ENCODE measurements at regions not wholly inside any gene's neighbourhood (a gene's known extent, or its start where the extent isn't known, plus 50 kb on each side); places are given as distances from the start of the nearest gene placed in this dataset.

- no peak for DNase-seq (ENCODE audit: low read depth)
Observed at GRCh38 chr10:123409426-123409825, 255.2 kb downstream of the BUB3 start.

GRCh38 chr10:123409884-123410283 is 255.7 kb downstream of the BUB3 start:
- no peak for DNase-seq (ENCODE audit: low read depth)

- no peak for DNase-seq (ENCODE audit: low read depth)
Observed at GRCh38 chr10:123413353-123413752, 252.8 kb upstream of the GPR26 start.

DNA sequence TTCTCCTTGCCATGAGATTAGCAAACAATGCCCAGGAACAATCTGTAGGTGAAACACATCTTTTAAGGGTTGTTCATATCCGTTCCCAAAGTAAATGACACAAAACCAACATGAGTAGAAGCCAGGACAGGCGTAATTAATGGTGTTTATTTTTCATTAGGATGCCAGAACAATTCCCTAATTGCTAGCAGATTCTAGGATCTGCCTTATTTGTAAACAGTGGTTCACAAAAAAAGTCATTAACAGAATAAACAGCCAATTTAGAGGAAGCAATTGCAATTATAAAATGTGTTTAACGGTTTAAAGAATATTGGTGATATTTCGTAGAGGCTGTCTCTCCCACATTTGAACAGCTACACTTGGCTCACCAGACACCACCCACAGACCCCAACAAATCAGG is 250.6 kb upstream of the GPR26 start:
- no peak for DNase-seq (ENCODE audit: low read depth)

DNA sequence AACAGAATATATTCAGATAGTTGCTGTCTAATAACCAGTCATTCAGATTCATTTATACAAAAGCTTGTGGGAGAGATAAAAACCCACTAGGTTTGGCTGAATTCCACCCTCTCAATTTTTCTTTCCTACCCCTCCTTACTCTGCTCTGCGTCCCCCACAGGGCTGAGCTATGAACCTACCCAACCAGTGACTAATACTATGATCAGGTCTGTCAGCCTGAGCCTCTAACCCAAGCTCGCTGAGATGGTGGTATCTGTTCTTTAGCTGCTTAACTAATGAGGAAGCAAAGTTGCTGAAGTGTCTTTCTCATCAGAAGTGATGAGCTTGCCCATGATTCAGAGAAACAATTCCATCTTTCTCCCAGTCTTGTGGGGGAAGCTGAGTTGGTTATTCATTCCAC is 248.7 kb upstream of the GPR26 start:
- DNase-seq (ENCODE audit: low read depth): no peak

DNA sequence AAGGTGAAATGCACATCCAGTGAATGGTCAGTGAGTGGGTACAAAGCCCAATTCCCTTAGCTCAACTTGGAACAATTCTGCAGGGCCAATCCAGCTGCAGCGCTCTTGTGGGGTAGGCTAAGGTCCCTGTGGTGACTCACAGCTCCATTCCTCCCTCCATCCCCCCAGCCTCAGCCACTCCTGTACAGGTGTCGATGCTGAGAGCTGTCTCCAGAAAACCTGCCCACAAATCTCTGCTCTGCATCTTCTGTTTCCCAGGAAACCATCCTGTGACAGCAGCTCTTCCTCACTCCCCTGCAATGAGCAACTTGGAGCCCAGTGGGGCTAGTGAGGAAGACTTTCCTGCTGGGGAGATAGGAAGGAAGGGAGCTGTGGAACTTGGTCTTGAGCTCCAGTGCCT is 244.7 kb upstream of the GPR26 start:
- DNase-seq (ENCODE audit: low read depth): no peak

DNA sequence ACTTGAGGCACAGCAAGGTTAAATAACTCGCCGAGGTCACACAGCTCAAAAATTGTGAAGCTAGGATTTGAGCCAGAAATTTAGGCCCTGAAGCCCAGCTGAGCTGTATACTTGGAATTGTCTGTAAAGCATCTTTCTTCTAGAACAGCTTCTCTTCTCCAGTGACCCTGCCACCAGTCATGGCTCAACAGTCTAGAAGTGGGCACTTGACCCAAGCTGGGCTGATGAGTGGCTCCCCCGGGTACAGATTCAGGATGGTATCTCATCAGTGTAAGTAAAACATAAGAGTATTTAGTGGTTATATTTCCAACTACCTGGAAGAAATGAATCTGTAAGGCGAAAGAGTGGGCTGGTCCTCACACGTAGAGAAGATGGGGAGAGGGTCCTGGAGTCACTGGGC is 243.9 kb upstream of the GPR26 start:
- DNase-seq (ENCODE audit: low read depth): no peak

DNA sequence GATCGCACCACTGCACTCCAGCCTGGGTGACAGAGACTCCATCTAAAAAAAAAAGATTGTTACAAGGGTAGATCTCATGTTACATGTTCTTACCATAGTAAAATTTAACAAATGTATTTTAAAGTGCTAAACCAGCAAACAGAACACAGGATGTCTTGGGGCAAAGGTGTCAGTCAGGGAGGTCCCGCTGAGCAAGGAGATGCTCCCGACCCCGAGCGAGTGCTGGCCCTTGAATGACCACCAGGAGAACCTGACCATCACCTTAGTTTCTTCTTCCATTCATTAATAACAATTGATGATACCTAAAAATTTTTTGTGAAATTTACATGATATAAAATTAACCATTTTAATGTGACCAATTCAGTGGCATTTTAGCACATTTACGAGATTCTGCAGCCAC is 241.6 kb upstream of the GPR26 start:
- no peak for DNase-seq (ENCODE audit: low read depth)

- DNase-seq (ENCODE audit: low read depth): no peak
Observed at GRCh38 chr10:123425680-123426079, 240.5 kb upstream of the GPR26 start.

DNA sequence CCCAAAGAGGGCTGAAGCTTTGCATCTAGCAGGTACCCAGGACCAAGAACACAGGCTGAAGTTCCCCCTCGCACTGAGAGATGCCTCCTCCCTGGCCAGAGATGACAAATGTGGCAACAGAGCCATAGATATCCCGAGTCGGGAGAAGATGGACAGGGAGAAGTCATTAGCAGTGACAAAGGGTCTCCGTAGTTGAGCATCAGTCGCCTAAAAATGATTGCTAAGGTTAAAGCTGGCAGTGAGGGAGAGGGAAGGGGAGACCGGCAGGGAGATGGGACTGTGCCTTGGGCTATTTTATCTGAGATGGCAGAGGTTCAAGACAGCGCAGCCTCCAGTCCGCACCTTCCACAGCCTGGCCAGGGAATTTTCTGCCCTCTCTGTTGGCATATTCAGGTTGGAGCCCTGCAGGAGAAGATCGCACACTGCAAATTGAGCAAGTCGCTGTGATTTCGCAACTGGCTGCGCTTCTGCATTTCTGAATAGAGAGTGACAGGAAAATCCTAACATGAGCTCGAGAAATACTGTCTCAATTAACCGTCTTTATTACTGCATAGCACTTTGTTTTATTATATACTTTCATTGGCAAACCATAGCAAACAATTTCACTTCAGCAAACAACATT is 238.9 kb upstream of the GPR26 start:
- no peak for DNase-seq (ENCODE audit: low read depth)

- no peak for DNase-seq (ENCODE audit: low read depth)
Observed at GRCh38 chr10:123428391-123428790, 237.8 kb upstream of the GPR26 start.

DNA sequence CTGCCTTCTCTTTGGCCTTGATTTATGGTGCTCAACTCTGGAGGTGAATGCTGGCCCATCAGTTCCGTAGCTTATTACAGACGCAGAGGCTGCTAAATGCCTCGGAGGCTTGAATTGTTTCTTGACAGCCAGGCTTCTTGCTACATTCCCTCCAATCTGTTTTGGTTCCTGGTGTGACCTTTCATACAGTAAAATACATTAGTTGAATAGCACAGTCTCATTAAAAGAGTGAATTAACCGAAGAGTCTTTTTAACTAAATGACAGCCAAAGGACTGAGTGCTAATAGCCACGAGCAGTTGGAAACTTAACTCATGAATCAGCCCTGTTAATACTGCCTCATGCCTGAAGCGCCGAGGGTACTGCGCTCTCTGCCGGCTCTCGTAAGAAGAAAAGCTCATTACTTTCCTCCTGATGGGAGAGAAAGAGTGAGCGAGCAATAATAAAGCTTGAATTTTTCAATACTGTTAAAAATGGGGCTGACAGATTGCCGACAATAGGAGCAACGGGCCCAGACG is 236.4 kb upstream of the GPR26 start:
- DNase-seq (ENCODE audit: low read depth): no peak

GRCh38 chr10:123433539-123433938 is 232.6 kb upstream of the GPR26 start:
- no peak for DNase-seq (ENCODE audit: low read depth)

- no peak for DNase-seq (ENCODE audit: low read depth)
Observed at GRCh38 chr10:123434435-123435039, 231.6 kb upstream of the GPR26 start.

DNA sequence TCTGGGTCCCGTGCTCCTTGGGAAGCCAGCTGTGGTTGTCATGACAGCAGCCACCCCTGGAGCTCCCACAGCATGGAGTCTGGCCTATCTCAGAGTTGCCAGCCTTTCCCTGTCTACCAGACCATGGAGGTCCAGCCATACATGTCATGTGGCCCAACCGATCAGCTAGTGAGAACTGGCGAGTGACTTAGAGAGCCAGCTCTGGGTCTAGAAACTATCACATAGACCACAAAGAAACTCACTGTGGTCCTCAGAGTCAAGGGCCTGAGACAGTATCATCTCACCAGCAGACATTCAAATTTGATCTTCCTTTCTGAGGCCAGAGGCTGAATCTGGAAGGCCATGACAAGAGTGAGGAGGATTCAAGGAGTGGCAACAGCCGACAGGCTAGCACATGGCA is 223.3 kb upstream of the GPR26 start:
- DNase-seq (ENCODE audit: low read depth): no peak

DNA sequence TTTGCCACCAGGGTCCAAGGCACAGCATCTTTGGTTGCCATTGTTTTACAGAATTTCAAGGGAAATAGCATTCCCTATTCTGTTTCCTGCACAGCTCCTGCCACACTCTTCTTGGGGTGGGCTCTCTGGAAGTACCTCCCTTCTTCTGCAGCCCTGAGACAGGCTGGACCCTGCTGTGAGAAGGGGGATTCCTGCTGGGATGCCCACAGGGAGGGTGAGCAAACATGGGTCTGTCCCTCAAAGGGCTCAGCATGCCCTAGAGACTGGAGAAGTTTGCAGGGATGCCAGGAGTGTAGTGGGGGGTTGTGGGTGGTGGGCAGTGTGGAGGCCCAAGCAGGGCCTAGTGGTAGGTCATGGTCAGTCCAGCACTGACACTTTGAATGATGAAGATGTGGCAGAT is 222.2 kb upstream of the GPR26 start:
- DNase-seq (ENCODE audit: low read depth): no peak

- no peak for DNase-seq (ENCODE audit: low read depth)
Observed at GRCh38 chr10:123445261-123445775, 220.8 kb upstream of the GPR26 start.

DNA sequence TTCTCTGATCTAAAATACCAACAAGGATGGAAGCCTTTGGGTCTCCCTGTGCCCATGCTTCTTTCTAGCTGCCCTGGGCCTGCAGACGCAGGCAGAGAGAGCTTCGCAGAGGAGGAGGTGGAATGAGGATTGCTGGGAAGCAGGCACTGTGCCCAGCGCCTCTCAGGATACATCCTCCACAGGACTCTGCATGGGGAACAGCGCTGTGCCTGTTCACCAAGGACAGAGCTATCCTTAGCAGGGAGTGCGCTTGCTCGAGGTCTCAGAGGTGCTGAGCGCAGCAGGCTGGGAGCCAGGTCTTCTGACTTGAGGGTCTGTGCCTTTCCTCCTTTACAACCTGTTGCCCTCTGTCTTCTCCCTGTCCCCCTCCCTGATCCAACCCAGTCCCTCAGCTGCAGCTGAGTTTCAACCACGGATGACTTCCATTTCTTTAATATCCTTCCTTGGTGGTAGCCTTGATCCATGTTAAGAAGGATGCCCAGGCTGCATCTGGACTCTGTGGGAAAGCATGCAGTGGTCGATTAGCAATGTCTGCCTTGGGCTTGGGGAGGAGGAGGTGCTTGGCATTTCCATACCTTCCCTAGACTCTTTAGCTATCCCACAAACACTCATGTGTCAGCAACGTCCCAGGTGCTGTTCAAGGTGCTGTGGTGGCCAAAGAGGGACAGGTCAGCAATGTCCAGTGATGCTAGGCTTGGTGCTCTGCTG is 219.6 kb upstream of the GPR26 start:
- no peak for DNase-seq (ENCODE audit: low read depth)

DNA sequence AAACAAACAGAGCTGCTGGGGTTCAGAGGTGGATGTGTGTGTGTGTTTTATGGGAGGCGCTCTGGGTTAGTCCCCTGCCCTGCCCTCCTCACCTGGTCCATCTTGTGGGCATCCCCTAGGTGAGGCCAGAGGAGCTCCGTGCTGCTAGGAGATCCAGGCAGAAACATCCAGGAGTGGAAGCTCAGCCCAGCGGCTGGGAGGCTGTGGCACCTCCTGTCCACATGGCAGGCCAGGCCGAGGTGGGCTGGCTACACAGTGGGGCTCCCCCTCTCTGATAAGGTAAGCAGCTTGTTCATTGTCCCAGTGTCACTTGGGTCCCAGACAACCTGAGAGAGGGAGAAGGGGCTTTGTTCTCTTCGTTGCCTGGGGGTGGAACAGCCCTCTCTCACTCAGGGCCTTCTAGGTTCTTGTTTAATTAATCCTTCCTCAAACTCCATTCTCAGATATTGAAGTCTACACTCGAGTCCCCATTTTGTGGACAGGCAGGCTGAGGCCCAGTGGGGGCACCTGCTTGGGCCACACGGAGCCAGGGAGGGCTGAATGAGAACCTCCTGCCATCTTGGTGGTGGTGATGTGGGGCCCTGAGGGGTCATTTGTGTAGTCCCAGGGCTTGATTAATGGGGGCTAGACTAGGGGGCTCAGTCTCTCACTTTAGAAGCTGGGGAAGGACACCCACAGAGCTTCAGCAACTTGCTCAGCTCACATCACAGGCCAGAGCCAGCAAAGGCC is 216.8 kb upstream of the GPR26 start:
- no peak for DNase-seq (ENCODE audit: low read depth)

GRCh38 chr10:123450956-123451605 is 215.1 kb upstream of the GPR26 start:
- DNase-seq (ENCODE audit: low read depth): no peak

DNA sequence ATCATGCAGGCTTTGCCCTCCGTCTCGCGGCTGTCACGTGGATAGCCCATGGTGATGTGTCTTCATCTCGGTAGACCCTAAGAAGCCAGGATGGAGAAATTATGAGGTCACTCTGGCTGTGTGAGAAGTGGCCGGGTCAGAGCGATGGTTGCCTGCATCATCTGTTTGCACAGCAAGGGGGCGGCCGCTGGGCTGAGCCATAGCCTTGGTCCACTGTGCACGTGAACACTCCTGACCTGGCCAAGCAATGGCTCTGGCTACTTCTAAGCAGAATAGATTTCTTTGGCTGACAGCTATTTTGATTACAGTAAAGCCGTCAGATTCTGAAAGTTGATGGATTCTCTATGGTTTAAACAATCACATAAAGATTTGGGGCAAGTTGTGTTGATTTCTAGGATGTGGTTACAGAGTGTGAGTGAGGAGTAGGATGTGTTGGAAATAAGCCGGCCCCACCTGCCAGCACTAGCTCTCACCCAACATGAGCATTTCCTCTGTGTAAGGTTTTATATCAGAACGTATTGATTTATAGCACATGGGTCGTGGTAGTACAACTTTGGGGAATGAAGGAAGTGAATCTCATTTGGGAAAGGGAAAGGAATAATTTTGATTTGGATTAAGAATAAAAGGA is 214.4 kb upstream of the GPR26 start:
- DNase-seq (ENCODE audit: low read depth): no peak

DNA sequence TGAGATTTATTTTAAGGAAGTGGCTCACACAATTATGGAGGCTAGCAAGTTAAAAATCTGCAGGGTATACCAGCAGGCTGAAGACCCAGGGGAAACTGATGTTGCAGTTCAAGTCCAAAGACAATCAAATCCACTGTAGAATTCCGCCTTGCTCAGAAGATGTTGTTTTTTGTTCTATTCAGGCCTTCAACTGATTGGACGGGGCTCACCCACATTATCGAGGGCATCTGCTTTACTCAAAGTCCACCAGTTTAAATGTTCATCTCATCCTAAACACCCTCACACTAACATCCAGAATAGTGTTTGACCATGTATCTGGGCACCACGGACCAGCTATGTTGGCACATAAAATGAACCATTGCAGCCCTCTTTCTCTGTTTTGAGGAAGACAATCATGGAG is 211.2 kb upstream of the GPR26 start:
- no peak for DNase-seq (ENCODE audit: low read depth)

All from stimulated activated CD4-positive, alpha-beta T cell treated with anti-CD3 and anti-CD28 coated beads, Interleukin-2, amount 100 ng/mL, for 4 hours (primary cell).